ENCODE measurements at regions not wholly inside any gene's neighbourhood (a gene's known extent, or its start where the extent isn't known, plus 50 kb on each side); places are given as distances from the start of the nearest gene placed in this dataset.
A peak's percentile ranks its signal among the peaks of the same experiment; 100 is the strongest.

DNA sequence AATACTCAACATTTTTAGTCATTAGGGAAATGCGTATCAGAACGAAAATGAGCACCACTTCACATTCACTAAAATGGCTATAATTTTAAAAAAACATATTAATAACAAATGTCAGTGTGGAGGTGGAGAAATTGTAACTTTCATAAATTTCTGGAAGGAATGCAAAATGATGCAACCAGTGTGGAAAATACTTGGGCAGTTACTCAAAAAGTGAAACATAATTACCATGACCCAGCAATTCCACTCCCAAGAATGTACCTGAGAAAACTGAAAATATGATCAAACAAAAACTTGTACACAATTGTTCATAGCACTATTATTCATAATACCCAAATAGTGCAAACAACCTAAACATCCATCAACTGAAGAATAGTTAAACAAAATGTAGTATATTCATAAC is 76.1 kb upstream of the FAM241A start:
- TF ChIP-seq CTCF (IDR thresholded peaks at IDR 0.05) = no peak
- no peak for DNase-seq
- H3K9me3 Mint-ChIP-seq = peaks cover 21% of the 10 kb centered on the region
- H3K27ac Mint-ChIP-seq = no peak overlapping the region
- no peaks in the 10 kb centered on the region for H3K36me3 Mint-ChIP-seq (ENCODE audit: low read depth)
- no peak overlapping the region for H3K4me3 Mint-ChIP-seq
- no peaks in the 10 kb centered on the region for H3K4me1 Mint-ChIP-seq
- H3K27me3 Mint-ChIP-seq (ENCODE audit: low read depth, poor library complexity) = peaks cover 1% of the 10 kb centered on the region

DNA sequence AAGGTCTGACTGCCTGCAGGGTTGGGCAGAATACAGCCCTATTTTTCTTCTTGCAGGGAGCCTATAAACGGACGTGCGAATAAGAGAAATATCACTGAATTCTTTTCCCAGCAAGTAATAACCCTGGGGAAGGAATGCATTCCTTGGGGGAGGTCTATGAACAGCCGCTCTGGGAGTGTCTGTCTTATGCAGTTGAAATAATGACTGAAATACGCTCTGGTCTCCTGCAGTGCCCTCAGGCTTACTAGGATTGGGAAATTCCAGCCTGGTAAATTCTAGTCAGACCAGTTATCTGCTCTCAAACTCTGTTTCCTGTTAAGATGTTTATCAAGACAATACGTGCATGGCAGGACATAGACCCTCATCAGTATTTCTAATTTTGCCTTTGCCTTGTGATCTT is 72.1 kb upstream of the FAM241A start:
- Mint-ChIP-seq H3K4me1 (no peaks in the 10 kb centered on the region), H3K27me3 (ENCODE audit: low read depth, poor library complexity) (peaks cover 8% of the 10 kb centered on the region), H3K4me3 (no peak overlapping the region), H3K36me3 (ENCODE audit: low read depth) (peaks cover 4% of the 10 kb centered on the region), H3K9me3 (peaks cover 30% of the 10 kb centered on the region), H3K27ac (no peak overlapping the region)
- no peak for TF ChIP-seq CTCF (IDR thresholded peaks at IDR 0.05)
- no peak for DNase-seq

DNA sequence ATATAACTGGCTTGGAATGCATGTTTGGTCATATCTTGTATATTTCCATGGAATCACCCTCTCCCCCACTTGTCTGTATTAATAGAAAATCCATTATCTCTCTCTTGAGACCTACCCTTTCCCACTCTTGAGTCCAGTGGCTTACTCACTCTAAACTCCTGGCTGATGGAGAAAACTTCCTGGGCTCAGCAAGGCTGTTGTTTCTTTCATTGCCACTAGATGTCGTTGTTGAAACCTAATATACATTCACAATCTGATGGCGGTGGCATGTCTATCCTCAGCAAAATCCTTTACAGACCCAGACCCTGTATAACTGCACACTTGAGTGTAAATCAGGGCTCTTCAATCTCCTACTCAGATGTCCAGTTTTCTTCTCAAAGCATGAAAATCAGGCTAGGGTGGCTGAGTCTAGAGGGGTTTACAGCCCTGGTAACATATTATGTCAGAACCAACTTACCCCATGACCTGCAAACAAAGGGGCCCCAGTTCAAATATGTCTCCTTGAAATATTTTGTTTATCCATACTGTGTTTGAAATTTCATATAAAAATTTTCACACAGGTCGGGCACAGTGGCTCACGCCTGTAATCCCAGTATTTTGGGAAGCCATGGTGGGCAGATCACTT is 70.0 kb upstream of the FAM241A start:
- Mint-ChIP-seq H3K36me3 (ENCODE audit: low read depth) (peaks cover 4% of the 10 kb centered on the region), H3K9me3 (peaks cover 30% of the 10 kb centered on the region), H3K4me3 (no peak overlapping the region), H3K27ac (no peak overlapping the region), H3K4me1 (no peaks in the 10 kb centered on the region), H3K27me3 (ENCODE audit: low read depth, poor library complexity) (peaks cover 8% of the 10 kb centered on the region)
- TF ChIP-seq CTCF (IDR thresholded peaks at IDR 0.05) = peak; percentile 74
- DNase-seq = peak; percentile 15

DNA sequence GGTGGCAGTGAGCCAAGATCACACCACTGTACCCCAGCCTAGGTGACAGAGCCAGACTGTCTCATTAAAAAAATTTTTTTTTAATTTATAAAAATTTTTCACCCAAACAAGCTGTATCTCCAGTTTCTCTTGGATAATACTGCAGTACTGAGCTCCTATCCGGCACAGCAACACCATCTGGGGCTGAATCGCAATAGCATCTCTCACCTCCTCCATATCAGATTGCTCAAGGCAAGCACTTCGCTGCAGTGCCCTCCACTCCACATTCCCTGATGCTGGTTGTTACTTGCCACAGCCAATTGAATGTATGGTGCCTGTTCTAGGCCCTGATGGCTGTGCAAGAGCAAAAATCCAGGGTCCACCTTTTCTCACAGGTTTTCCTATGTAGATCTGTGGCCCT is 69.3 kb upstream of the FAM241A start:
- H3K4me3 Mint-ChIP-seq = no peak overlapping the region
- DNase-seq = no peak
- H3K27ac Mint-ChIP-seq = no peak overlapping the region
- H3K36me3 Mint-ChIP-seq (ENCODE audit: low read depth) = peaks cover 4% of the 10 kb centered on the region
- no peaks in the 10 kb centered on the region for H3K4me1 Mint-ChIP-seq
- peaks cover 8% of the 10 kb centered on the region for H3K27me3 Mint-ChIP-seq (ENCODE audit: low read depth, poor library complexity)
- TF ChIP-seq CTCF (IDR thresholded peaks at IDR 0.05) = no peak
- H3K9me3 Mint-ChIP-seq = peaks cover 30% of the 10 kb centered on the region

- no peak for DNase-seq
- Mint-ChIP-seq H3K27ac (no peak overlapping the region), H3K4me1 (no peaks in the 10 kb centered on the region), H3K4me3 (no peak overlapping the region), H3K9me3 (peaks cover 29% of the 10 kb centered on the region), H3K27me3 (ENCODE audit: low read depth, poor library complexity) (peaks cover 8% of the 10 kb centered on the region), H3K36me3 (ENCODE audit: low read depth) (peaks cover 4% of the 10 kb centered on the region)
- no peak for TF ChIP-seq CTCF (IDR thresholded peaks at IDR 0.05)
Observed at GRCh38 chr4:112076919-112077608, 68.2 kb upstream of the FAM241A start.

GRCh38 chr4:112077743-112078142 is 67.5 kb upstream of the FAM241A start:
- H3K36me3 Mint-ChIP-seq (ENCODE audit: low read depth) = peaks cover 4% of the 10 kb centered on the region
- H3K9me3 Mint-ChIP-seq = peaks cover 22% of the 10 kb centered on the region
- H3K27me3 Mint-ChIP-seq (ENCODE audit: low read depth, poor library complexity) = peaks cover 8% of the 10 kb centered on the region
- no peak for DNase-seq
- H3K4me1 Mint-ChIP-seq = no peaks in the 10 kb centered on the region
- no peak overlapping the region for H3K27ac Mint-ChIP-seq
- H3K4me3 Mint-ChIP-seq = no peak overlapping the region
- TF ChIP-seq CTCF (IDR thresholded peaks at IDR 0.05) = no peak

Data from nephron progenitor cell (in vitro differentiated cells).